ENCODE measurements at regions not wholly inside any gene's neighbourhood (a gene's known extent, or its start where the extent isn't known, plus 50 kb on each side); places are given as distances from the start of the nearest gene placed in this dataset.

DNA sequence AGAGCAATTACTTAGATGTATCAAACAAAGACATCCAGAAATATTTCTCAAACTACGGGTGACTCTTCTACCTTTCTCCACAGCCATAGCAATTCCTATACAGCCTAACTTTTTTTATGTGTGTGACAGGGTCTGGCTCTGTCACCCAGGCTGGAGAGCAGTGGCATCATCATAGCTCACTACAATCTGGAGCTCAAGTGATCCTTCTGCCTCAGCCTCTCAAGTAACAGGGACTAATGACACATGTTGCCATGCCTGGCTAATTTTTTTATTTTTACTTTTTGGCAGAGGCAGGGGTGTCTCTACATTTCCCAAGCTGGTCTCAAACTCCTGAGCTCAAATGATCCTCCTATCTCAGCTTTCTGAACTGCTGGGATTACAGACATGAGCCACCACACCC, 328.9 kb upstream of the NT5C1B start:
- DNase-seq (ENCODE audit: extremely low spot score, insufficient read length, low read depth) (no peak), FAIRE-seq (no peak)

DNA sequence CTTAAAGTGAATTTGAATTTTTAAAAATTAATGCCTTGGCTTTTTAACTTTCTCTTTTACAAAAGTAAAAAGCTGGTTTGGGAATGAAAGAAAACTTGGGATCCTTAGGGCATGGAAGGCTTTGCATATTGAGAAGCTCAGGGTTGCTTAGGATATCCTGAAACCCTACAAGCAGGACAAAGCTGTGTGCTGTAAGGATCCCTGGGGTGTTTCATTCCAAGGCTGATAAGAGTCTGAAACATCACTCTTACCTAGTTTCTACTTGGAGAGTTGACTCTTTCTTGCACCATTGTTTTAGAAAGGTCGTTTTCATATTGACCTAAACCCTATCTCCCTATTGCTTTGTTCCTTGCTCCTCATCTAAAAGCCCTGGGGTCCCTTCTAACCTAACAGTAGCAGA, 325.9 kb upstream of the NT5C1B start:
- FAIRE-seq: no peak

DNA sequence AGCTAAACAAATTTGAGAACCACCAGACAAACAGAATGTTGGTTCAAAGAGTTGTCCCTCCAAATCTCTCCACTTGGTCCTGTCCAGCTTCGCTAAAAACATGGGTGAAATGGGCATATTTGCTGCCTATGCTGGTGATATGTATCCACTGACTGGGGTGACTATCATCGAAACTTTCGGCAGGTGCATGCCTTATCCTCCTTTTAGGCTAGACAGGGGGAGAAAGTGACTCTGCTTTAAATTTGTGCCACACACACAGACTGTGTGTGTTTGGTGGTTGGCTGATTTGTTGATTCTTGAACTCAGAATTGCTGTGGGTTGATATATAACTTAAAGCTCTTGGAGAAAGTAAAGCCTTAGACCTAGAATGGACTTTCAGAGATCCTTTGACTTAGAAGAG, 324.1 kb upstream of the NT5C1B start:
- DNase-seq (ENCODE audit: extremely low spot score, insufficient read length, low read depth) (no peak), FAIRE-seq (no peak)

More for the DNA sequence above, 325.9 kb upstream of the NT5C1B start:
- DNase-seq (ENCODE audit: extremely low spot score, insufficient read length, low read depth): no peak

DNA sequence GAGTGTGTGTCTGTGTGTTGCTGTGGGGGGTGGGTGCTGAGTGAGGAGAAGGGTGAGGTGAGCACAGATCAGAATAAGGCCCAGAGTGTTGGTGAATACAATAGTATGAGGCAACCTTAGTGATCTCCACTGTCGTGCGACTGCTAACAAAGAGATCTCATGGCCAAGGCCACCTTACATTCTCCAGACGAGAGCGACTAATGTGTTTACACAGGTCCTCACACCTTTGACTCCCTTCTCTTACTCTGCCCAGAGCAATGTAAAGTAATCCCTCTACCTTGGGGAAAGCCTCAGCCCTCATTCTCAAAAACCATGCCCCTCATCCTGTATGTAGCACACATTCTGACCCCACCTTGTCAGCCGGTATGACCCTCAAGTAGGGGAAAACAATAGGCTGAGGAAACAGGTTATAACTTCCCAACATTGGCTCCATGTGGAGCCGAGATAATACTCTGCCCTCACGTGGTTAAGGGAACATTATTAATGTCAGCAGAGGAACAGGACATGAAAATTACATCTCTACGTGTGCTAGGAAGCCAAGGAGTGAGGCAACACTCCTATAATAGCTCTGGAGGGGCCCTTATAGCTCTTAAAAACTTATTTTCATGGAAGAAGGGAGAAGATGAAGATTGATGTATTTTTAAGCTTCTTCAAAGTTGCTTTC, 323.0 kb upstream of the NT5C1B start:
- DNase-seq (ENCODE audit: extremely low spot score, insufficient read length, low read depth) (no peak), FAIRE-seq (no peak)

DNA sequence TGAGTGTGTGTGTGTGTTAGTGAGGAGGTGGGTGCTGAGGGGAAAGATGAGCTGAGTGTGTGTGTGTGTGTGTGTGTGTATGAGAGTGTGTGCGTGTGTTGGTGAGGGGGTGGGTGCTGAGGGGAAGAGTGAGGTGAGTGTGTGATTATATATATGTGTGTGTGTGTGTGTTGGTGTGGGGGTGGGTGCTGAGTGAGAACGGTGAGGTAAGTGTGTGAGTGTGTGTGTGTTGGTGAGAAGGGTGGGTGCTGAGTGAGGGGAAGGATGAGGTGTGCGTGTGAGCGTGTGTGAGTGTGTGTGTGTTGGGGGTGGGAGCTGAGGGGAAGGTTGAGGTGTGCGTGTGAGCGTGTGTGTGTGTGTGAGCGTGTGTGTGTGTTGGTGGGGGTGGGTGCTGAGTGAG, 322.0 kb upstream of the NT5C1B start:
- DNase-seq (ENCODE audit: extremely low spot score, insufficient read length, low read depth) (no peak), FAIRE-seq (no peak)

DNA sequence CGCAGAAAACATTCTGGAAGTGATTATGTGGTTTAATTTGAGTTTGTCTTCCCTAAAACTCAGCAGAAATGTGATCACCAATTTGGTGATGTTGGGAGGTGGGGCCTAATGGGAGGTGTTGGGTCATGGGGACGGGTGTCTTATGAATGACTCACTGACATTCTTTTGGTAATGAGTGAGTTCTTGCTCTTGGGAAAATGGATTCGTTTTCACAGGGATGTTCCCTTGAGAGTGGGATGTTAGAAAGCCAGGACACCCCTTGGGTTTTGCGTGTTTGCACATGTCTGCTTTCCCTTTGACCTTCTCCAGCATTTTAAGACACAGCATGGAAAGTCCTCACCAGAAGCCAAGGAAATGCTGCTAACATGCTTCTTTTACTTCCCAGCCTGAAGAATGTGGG, 321.5 kb upstream of the NT5C1B start:
- FAIRE-seq (peak; percentile 21), DNase-seq (ENCODE audit: extremely low spot score, insufficient read length, low read depth) (no peak)

DNA sequence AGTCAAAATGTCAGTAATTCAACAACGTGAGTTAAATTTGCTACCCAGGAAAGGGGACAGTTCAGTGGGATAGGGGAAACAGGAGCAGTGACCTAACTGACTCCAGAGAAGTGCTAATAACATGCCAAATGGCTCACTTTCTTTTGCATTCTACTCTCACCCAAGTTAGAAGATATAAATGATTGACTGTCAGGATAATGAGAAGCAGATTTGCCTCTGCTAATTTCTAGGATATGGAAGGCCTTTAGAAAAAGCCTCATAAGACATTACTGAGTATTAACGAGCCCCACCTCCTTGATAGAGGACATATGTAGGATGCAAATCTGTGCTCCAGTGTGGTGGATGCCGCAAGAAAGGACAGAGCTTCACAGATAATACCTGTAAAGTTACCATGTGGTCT, 318.6 kb upstream of the NT5C1B start:
- DNase-seq (ENCODE audit: extremely low spot score, insufficient read length, low read depth) (no peak), FAIRE-seq (no peak)

DNA sequence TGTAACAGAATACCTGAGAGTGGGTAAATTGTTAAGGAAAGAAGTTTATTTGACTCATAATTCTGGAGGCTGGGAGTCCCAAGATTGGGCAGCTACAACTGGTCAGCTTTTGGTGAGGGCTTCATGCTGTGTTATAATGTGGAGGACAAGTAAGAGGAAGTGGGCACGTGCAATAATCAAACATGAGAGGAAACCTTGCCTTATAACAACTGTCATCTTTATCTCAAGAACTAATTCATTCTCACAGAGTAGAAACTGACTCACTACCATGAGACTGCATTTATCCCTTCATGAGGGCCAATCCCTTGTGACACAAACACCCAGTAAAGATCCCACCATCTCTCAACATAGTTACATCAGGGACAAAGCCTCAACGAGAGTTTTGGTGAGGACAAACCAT, 318.1 kb upstream of the NT5C1B start:
- FAIRE-seq: no peak
- DNase-seq (ENCODE audit: extremely low spot score, insufficient read length, low read depth): no peak

DNA sequence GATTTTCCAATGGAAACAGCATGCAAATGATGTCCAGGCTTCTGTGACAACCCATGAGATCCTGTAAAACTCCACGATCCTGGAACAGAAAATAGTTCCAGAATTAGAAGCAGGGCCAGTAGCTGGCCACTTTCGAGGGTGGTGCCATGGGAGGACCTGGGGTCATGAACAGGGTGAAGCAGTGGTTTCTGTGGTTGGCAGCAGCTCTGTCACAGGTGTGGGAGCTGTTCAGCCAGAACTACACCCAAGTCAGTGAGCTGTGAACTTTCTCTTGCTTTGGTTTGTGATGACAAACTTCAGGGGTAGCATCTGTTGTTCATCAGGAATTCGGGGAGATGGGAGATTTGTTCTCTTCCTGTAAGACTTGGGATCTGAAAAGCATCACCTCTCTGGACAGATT, 314.4 kb upstream of the NT5C1B start:
- FAIRE-seq: peak; percentile 77
- peak; percentile 3 for DNase-seq (ENCODE audit: extremely low spot score, insufficient read length, low read depth)

DNA sequence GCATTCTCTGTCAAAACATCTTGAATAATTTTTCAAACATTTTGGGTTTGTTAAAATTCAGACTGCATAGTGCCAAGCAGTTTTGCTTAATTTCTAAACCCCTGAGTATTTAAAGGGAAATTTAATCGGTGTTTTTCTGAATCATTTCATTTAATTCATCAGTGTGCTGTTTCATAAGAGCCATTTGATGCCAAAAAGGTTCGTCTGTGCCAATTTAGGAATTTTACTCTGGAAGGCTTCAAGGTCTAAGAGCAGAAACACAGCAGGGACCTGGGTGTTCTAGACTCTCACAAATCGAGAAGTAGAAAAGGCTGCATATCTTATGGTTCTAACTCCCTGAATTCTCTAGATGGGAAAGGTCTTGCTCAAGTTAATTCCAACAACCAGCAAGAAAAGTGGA, 311.9 kb upstream of the NT5C1B start:
- FAIRE-seq: no peak
- DNase-seq (ENCODE audit: extremely low spot score, insufficient read length, low read depth): no peak

DNA sequence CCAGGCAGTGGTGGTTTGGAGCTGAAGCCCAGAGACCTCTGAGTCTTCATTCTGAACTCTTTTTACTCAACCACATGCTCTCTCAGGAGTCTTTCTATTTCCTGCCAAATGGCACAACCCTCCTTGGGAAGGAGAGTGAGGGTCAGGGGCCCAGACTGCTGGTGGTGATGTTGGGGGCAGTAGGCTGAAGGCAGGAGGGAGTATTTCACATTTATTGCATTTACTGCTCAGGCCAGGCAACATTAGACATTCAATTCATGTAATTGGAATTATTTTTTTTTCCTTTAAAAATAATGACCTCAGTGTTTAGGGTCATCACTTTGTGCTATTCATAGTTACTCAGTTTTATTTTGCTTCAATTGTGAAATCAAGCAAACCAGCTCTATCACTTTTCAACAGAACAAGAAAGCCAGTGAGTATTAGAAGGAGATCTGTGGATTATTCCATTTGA, 311.3 kb upstream of the NT5C1B start:
- FAIRE-seq (no peak), DNase-seq (ENCODE audit: extremely low spot score, insufficient read length, low read depth) (no peak)

DNA sequence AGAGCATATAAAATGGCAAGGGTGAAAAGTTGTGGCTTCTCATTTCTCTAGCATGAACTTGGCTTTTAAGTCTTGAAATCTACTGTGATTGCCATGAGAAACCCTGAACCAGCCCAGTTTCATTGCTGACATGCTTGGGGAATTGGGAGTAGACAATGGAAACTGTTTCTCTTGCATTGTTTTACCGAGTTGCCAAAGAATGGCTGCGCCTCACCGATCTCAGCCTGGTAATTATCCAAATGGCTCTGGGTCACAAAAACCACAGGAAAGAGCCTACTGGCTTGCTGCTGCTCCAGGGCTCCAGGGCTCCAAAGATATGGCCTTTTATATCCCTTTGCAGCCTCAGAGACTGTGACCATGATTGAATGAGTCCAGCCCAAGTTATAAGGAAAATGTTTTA, 310.4 kb upstream of the NT5C1B start:
- FAIRE-seq (no peak), DNase-seq (ENCODE audit: extremely low spot score, insufficient read length, low read depth) (no peak)

DNA sequence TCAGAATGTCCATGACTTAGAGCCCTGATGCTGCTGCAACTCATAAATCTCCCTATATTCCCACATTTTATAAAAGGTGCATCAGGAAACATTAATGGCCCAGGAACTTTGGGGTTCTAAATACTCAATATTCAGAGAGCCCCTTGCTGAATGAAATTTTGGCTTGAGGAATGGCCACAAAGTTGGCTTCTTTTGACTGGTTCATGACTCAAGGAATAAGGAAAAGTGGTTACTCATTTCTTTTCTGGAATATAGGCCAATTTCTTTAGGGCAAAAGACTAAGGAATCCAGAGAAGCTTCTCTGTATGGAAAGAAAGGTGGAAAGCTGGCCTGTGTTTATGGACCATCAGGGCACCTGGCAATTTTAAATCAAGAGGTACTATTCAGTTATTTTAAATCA, 308.9 kb upstream of the NT5C1B start:
- no peak for FAIRE-seq
- no peak for DNase-seq (ENCODE audit: extremely low spot score, insufficient read length, low read depth)

DNA sequence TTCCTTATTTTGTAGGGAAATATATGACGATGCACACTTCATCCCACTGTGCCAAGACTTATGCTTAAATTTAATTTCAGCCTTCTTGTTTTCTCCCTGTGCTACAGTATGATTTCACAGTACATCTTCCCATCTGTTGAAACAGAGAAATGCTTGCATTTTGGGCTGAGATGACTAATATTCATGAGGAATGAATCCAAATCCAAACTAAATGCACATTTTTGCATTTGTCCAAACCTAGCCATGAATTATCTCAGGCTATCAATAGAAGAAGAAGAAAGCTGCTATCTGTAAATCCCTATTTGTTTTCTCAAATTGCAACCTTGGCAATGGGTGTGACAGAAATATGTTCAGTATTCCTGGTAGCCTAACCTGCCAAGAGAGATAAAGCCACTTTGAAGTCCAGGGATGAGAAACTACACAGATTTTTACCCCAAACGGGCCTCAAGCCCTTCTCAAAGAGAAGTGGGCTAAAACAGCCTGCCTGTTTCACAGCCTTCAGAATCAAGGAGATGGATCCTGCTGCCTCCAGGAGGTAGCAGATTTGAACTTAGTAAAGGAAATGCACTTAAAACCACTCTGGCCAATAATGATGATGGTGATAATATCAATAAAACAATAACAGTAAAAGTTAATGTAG, 306.9 kb upstream of the NT5C1B start:
- FAIRE-seq (no peak), DNase-seq (ENCODE audit: extremely low spot score, insufficient read length, low read depth) (no peak)

DNA sequence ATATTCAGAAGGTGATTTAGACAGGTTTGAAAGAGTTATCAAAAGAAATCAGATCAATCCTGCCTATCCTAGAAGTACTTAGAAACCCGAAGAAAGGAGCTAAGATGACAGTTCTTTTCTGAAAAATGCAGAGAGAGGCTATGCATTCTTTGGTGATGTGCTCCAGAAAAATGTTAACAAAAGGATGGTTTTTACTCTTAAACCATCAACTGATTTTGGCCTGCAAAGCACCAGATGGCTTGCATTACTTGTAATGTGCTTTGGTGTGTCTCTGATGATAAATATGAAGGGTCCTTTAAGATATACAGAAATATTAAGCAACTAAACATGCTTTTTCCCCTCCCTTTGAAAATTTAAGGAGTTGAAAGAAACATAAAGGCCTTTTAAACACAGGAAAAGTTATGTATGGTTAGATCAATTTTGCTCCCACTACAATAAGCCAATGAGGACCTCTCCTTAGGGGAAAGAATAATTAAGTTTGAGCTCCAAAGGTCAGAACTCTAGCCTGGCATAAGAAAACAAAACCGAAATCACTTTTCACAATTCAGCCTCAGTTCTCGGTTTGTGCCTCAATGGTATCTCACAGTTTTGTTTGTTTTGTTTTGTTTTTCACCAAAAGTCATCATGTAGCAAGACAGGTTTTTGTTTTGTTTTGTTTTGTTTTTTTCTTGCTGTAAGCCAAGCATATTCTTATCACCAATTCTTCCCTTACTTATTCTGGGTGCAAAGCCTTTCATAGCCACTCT, 302.4 kb upstream of the NT5C1B start:
- FAIRE-seq (no peak), DNase-seq (ENCODE audit: extremely low spot score, insufficient read length, low read depth) (no peak)

DNA sequence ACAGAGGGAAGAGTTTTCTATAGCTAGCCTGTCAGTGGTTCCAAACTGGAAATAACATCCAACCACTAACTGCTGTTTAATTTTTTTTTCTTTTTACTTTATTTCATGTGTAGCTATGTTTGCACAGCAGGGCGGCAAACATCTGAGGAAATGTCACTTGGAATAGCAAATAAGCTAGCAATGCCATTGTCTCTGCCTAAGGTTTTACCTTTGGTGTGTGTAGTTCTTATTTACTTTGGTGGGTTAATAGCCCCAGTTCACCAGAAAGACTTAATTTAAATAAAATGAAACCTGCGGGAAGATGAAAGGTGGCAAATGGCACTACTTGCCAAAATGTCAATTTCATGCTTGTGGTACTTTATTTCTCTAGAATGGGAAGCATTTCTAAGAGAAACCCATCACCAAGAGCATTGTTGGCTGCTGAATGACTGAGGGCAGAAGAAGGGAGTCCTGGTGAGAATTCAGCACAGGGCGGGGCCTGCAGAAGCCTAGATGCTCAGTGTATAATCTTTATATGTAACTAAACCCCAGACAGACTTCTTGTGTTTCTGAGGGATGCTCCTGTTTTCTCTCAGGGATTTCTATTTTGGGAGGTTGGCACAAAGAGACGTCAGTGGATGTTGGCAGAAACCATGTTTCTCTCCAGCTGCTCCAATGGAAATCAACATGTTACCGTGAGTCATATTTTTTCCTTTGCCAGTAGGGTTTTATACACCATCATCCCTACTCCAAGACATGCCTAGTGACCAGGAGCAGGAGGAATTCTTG, 300.4 kb upstream of the NT5C1B start:
- no peak for FAIRE-seq

DNA sequence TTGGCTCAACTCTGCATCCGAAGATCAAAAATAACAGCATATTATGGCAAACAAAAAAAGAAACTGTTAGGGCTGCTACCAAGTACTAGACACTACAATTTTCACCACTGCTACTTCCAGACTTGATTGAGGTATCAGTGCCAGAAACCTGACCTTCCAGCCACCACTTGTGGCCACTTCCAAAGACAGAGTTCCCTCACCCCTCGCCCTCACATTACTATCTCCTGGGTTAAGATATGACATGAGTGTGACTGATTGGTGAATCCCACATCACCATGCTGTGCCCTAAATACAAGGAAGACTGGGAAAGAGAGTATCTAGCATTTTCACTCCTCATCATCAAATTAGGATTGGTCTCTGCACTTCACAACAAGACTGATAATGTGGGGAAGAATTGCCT, 296.1 kb upstream of the NT5C1B start:
- no peak for DNase-seq (ENCODE audit: extremely low spot score, insufficient read length, low read depth)

More for the DNA sequence above, 300.4 kb upstream of the NT5C1B start:
- DNase-seq (ENCODE audit: extremely low spot score, insufficient read length, low read depth): no peak

DNA sequence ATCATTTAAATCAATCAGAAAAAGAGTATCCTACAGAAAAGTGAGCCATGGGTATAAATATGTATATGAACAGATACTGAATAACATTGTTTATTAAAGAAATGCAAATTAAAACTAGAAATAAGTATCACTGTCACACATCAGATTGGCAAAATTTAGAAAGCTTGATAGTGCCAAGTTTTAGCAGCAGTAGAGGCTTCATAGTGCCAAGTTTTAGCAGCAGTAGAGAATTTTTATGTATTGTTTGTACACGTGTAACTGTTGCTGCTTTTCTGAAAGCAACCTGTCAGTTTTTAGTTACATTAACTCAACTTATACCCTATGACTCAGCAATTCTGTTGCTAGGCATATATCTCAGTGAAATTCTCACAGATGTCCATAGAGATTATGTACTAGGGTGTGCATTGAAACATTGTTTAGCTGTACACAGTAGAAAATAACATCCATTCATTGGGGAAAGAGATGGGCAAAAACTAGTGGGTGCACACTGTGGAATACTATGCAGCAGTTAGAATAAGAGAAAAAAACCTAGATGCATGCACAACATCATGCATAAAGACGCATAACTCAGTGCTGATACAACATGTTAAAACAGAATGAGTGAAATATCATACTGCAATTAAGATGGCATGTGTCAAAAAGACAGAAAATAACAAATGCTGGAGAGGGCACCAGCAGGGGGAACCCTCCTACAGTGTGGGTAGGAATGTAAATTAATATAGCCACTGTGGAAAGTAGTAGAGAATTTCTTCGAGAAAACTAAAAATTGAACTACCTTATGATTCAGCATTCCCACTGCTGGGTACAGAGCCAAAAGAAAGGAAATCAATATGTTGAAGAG, 294.5 kb upstream of the NT5C1B start:
- no peak for FAIRE-seq
- DNase-seq (ENCODE audit: extremely low spot score, insufficient read length, low read depth): no peak

More for the DNA sequence above, 296.1 kb upstream of the NT5C1B start:
- FAIRE-seq: no peak

DNA sequence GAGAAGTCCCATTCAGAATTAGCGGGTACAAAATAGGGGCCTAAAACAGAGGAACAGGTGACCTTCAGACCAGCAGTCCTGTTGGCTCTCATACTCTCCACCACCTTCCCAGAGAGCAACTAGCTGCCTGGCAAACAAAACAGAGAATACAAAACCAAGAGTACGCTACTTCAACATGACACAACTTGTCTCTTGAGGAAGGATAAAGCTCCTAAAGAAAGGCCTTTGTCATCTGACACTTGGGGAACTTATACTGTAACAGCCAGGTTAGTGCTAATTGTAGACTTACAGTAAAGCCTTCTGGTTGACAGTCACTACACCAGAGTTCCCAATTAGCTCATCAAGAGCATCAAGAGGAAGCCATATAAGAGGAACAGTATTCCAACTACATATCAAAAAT, 282.1 kb upstream of the NT5C1B start:
- DNase-seq (ENCODE audit: extremely low spot score, insufficient read length, low read depth) (no peak), FAIRE-seq (no peak)

DNA sequence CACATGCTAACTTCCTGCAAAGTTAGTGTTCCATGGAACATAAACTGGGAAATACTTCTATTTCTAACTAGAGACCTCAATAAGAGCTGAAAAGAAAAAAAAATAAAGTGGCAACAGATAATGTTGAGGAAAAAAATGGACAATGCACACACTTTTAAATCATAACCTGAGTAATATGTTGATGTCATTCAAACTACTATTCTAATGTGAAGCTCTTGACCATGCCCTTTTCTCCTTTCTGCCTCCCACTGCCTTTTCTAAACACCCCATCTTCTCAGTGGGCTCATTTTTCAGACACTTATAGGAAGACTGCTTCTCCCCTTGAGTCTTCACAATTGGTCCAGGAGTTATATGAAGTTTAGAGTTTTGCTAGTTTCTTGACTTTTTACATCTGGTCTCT, 280.9 kb upstream of the NT5C1B start:
- DNase-seq (ENCODE audit: extremely low spot score, insufficient read length, low read depth): no peak
- no peak for FAIRE-seq

Data from GM18507 (cell line).